IMR-90 (cell line): ENCODE measurements at regions not wholly inside any gene's neighbourhood (a gene's known extent, or its start where the extent isn't known, plus 50 kb on each side); places are given as distances from the start of the nearest gene placed in this dataset.

Experiments
- ATAC-seq: fragments of 200-7000 bp; cut with Tn5 transposase; 2 replicates; pipeline ENCODE4 v1.9.1; 2020; ENCODE audit warnings: low read depth, mild to moderate bottlenecking, moderate library complexity
- BruUV-seq: library from RNA; stranded (reverse); fragments of 400-500 nt; replicated peaks from 2 replicates; lab custom pipeline; 2021; lab: Mats Ljungman, UMichigan
- CTCF ChIA-PET: fragments of 300-600 bp; formaldehyde crosslinking; extraction: SDS; loops from one replicate; lab custom pipeline; 2021; ENCODE audit warnings: antibody characterized with exemption; lab: Yijun Ruan, JAX
- POLR2A ChIA-PET: fragments of 300-600 bp; sonication (Branson Sonifier 250); formaldehyde crosslinking; loops from one replicate; lab custom pipeline; 2022; ENCODE audit warnings: antibody characterized with exemption; ENCODE audit not compliant: unreplicated experiment; lab: Charles Lee
- DNase-seq: peaks from one replicate; pipeline ENCODE4 v3.0.0; 2013
- H2AFZ ChIP-seq: replicated peaks from 2 replicates; pipeline ENCODE3; 2013; ENCODE audit warnings: low read length, mild to moderate bottlenecking; ENCODE audit not compliant: poor library complexity
- H2AK5ac ChIP-seq: 2 replicates; pipeline ENCODE4 v1.6.1; 2013; ENCODE audit warnings: low read depth, low read length, inconsistent platforms
- H2AK9ac ChIP-seq: replicated peaks from 2 replicates; pipeline ENCODE3; 2013; ENCODE audit warnings: mild to moderate bottlenecking, low read depth, low read length, moderate library complexity; ENCODE audit not compliant: poor library complexity
- H2BK120ac ChIP-seq: 2 replicates; pipeline ENCODE4 v1.6.1; 2013; ENCODE audit warnings: low read depth, low read length, inconsistent platforms
- H2BK15ac ChIP-seq: 3 replicates; pipeline ENCODE4 v1.6.1; 2013; ENCODE audit warnings: low read depth, low read length, inconsistent platforms
- H2BK20ac ChIP-seq: 2 replicates; pipeline ENCODE4 v1.6.1; 2013; ENCODE audit warnings: low read depth, mild to moderate bottlenecking, inconsistent platforms, low read length, moderate library complexity
- H2BK5ac ChIP-seq: 2 replicates; pipeline ENCODE4 v1.6.1; 2013; ENCODE audit warnings: mild to moderate bottlenecking, low read depth, low read length, inconsistent platforms; ENCODE audit not compliant: poor library complexity, severe bottlenecking
- H3K14ac ChIP-seq: replicated peaks from 2 replicates; pipeline ENCODE4 v1.6.1; 2013; ENCODE audit warnings: low read depth, low read length, inconsistent platforms
- H3K18ac ChIP-seq: 2 replicates; pipeline ENCODE4 v1.6.1; 2013; ENCODE audit warnings: low read depth, low read length, control low read depth
- H3K23ac ChIP-seq: 2 replicates; pipeline ENCODE4 v1.6.1; 2013; ENCODE audit warnings: low read depth, low read length, inconsistent platforms
- H3K27ac ChIP-seq: 2 replicates; pipeline ENCODE4 v1.5.1; 2013; ENCODE audit warnings: mild to moderate bottlenecking, control low read depth, low read length; ENCODE audit not compliant: insufficient read depth
- H3K27me3 ChIP-seq: 2 replicates; pipeline ENCODE4 v1.6.1; 2013; ENCODE audit warnings: low read length; ENCODE audit not compliant: control insufficient read depth, insufficient read depth
- H3K36me3 ChIP-seq: 2 replicates; pipeline ENCODE4 v1.6.1; 2013; ENCODE audit warnings: low read length, mixed read lengths; ENCODE audit not compliant: control insufficient read depth, insufficient read depth
- H3K4ac ChIP-seq: 2 replicates; pipeline ENCODE4 v1.6.1; 2013; ENCODE audit warnings: low read depth, low read length, inconsistent platforms
- H3K4me1 ChIP-seq: 2 replicates; pipeline ENCODE4 v1.6.1; 2013; ENCODE audit warnings: low read length, mixed read lengths; ENCODE audit not compliant: control insufficient read depth, insufficient read depth
- H3K4me2 ChIP-seq: 2 replicates; pipeline ENCODE4 v1.6.1; 2013; ENCODE audit warnings: low read depth, mild to moderate bottlenecking, control low read depth, low read length, moderate library complexity
- H3K4me3 ChIP-seq: 2 replicates; pipeline ENCODE4 v1.5.1; 2013; ENCODE audit warnings: low read depth, mild to moderate bottlenecking, control low read depth, low read length, moderate library complexity; ENCODE audit not compliant: insufficient read depth
- H3K56ac ChIP-seq: 2 replicates; pipeline ENCODE4 v1.6.1; 2013; ENCODE audit warnings: low read length, inconsistent platforms; ENCODE audit not compliant: insufficient read depth; ENCODE audit errors: extremely low read depth
- H3K79me1 ChIP-seq, 2 experiments: 2 replicates each; pipeline ENCODE4 v1.6.1; 2013; ENCODE audit warnings: low read length in 2 of 2, inconsistent platforms in 1 of 2, low read depth in 1 of 2
- H3K9ac ChIP-seq: 2 replicates; pipeline ENCODE4 v1.6.1; 2013; ENCODE audit warnings: low read depth, low read length, control low read depth
- H3K9me1 ChIP-seq: 2 replicates; pipeline ENCODE4 v1.6.1; 2013; ENCODE audit warnings: low read length, inconsistent platforms; ENCODE audit not compliant: insufficient read depth
- H3K9me3 ChIP-seq: 2 replicates; pipeline ENCODE4 v1.6.1; 2013; ENCODE audit warnings: low read length; ENCODE audit not compliant: control insufficient read depth, insufficient read depth
- H4K20me1 ChIP-seq: 2 replicates; pipeline ENCODE4 v1.6.1; 2013; ENCODE audit warnings: low read length, inconsistent platforms; ENCODE audit not compliant: insufficient read depth
- H4K5ac ChIP-seq: 2 replicates; pipeline ENCODE4 v1.6.1; 2013; ENCODE audit warnings: mild to moderate bottlenecking, low read depth, low read length, control low read depth
- H4K8ac ChIP-seq, 2 experiments: 2 replicates each; pipeline ENCODE4 v1.6.1; 2013; ENCODE audit warnings: low read depth in 2 of 2, low read length in 2 of 2, control low read depth in 1 of 2, inconsistent platforms in 1 of 2
- H4K91ac ChIP-seq: 2 replicates; pipeline ENCODE4 v1.6.1; 2013; ENCODE audit warnings: low read depth, low read length, inconsistent platforms; ENCODE audit not compliant: insufficient read depth
- CHD1 ChIP-seq: IDR thresholded peaks from 2 replicates; pipeline ENCODE4 v1.6.1; 2012; ENCODE audit warnings: low read depth, low read length, improper control_type of control experiment
- MAZ ChIP-seq: IDR thresholded peaks from 2 replicates; pipeline ENCODE4 v1.6.1; 2012; ENCODE audit warnings: low read depth, mild to moderate bottlenecking, low read length, improper control_type of control experiment, moderate library complexity, borderline replicate concordance
- MXI1 ChIP-seq: IDR thresholded peaks from 2 replicates; pipeline ENCODE4 v1.6.1; 2012; ENCODE audit warnings: low read depth, mild to moderate bottlenecking, low read length, moderate library complexity, borderline replicate concordance
- NFE2L2 ChIP-seq: fragments of 150-350 bp; IDR thresholded peaks from 2 replicates; pipeline ENCODE4 v1.6.1; 2016; ENCODE audit warnings: low read depth, mild to moderate bottlenecking, low read length
- POLR2A ChIP-seq: IDR thresholded peaks from 2 replicates; pipeline ENCODE4 v1.6.1; 2012; ENCODE audit warnings: mild to moderate bottlenecking, low read depth, low read length
- RAD21 ChIP-seq: IDR thresholded peaks from 2 replicates; pipeline ENCODE4 v1.6.1; 2012; ENCODE audit warnings: low read length, improper control_type of control experiment
- RFX5 ChIP-seq: IDR thresholded peaks from 2 replicates; pipeline ENCODE4 v1.8.0; 2012; ENCODE audit warnings: low read depth, mild to moderate bottlenecking, low read length, moderate library complexity
- SMC3 ChIP-seq: fragments of 150-350 bp; IDR thresholded peaks from 2 replicates; pipeline ENCODE4 v1.6.1; 2016; ENCODE audit warnings: low read depth, mild to moderate bottlenecking, antibody characterized with exemption, low read length, moderate library complexity
- WGBS, 2 experiments: methylation state at CpG; one replicate each; pipeline versions ENCODE4 v1.1.5 to v1.1.7; 2013; ENCODE audit warnings: missing lambda C conversion rate in 2 of 2; ENCODE audit not compliant: insufficient read length in 1 of 2; ENCODE audit errors: extremely low coverage in 2 of 2; 5-methylcytosine and 5-hydroxymethylcytosine counted together
- dilution Hi-C: fragments of 300-500 bp; cut with HindIII; formaldehyde crosslinking; loops from one replicate; pipeline ENCODE4 v1.14.3; 2018; ENCODE audit warnings: low sequenced_read_pairs; ENCODE audit not compliant: unreplicated experiment
- in situ Hi-C: fragments of 300-500 bp; cut with MboI; formaldehyde crosslinking; loops from 3 replicates; pipeline ENCODE4 v1.14.3; 2019; ENCODE audit warnings: low sequenced_read_pairs, inconsistent platforms, mixed read lengths
- intact Hi-C: fragments of 100-400 bp; cut with micrococcal nuclease; formaldehyde crosslinking; loops from 2 replicates; pipeline ENCODE4 v1.10.0; 2022

DNA sequence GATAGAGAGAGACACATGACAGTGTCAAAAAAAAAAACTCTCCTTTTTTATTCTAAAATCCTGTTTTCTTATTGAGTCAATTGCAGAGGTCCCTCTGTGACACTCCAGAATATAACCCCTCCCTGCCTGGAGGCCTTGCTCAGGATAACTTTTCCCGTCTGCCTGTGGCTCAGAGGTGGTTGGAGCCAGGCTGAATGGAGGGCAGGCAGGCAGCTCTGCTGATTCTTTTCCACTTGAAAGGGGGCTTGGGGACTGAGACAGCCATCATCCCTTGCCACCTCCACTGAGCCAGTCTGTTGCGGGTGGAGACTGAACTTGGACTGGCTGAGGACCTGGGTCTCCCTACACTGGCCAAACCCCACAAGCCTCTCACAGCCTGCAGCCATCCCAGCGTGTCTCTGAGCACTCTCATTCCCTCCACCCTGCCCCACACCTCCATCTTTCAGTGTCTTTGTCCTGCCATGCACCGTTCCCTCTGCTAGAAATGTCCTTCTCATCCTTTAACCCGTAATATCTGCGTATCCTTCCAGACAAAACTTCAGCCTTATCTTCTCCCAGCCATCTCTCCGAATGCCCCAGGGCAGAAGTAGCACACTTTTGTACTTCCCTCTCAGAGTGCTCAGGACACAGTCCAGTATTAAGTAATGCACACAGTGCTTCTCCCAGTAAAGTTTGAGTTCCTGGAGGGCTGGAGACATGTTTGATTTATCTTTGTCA is 139.9 kb downstream of the CHIC2 start (continued):
- no peak for TF ChIP-seq CHD1

DNA sequence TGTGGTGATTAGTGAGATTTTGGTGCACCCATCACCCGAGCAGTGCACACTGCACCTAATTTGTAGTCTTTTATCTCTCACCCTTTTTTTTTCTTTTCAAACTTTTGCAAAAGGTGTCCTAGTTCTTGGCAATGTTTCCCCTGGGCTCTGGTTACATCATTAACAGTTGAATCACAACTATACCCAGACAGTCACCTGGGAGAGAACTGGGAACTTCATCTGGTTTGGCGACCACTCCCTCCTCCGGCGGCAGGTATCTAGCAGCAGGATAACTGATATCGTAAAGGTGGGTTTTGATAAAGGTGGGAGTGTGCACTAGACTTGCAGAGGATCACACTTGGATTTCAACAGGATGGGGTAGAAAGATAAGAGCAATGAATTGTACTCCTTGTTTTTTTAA is 140.5 kb downstream of the CHIC2 start:
- H2BK15ac ChIP-seq, result no peak overlapping the region
- no peak overlapping the region for H4K8ac ChIP-seq
- H4K91ac ChIP-seq, result no peak overlapping the region
- no peak overlapping the region for H2AK9ac ChIP-seq
- DNase-seq (no peak), ATAC-seq (no peak)
- no peak overlapping the region for H3K4me2 ChIP-seq
- H4K5ac ChIP-seq, result no peak overlapping the region
- no peaks in the 10 kb centered on the region for H4K20me1 ChIP-seq
- H3K56ac ChIP-seq, result no peak overlapping the region
- no peak overlapping the region for H3K4ac ChIP-seq
- H3K9ac ChIP-seq, result no peak overlapping the region
- TF ChIP-seq NFE2L2 (no peak), POLR2A (no peak), CHD1 (no peak), MXI1 (no peak), RAD21 (no peak), MAZ (no peak), SMC3 (no peak), RFX5 (no peak)
- H2BK20ac ChIP-seq, result no peak overlapping the region
- ChIA-PET POLR2A (no interaction called here), CTCF (no interaction called here)
- intact Hi-C loops, result no loop called here
- H2BK5ac ChIP-seq, result no peak overlapping the region
- no peak overlapping the region for H2AK5ac ChIP-seq
- no peak overlapping the region for H2AFZ ChIP-seq
- H3K18ac ChIP-seq, result no peak overlapping the region
- peaks cover 2% of the 10 kb centered on the region for H3K4me1 ChIP-seq
- H3K27me3 ChIP-seq, result no peaks in the 10 kb centered on the region
- H3K36me3 ChIP-seq, result no peaks in the 10 kb centered on the region
- H3K9me3 ChIP-seq, result no peaks in the 10 kb centered on the region
- H3K14ac ChIP-seq, result no peak overlapping the region
- H2BK120ac ChIP-seq, result no peak overlapping the region
- no CpG with 5 or more reads among the region's 5 CpGs for WGBS, 2 experiments
- BruUV-seq, result no TSS peak
- no peak overlapping the region for H3K4me3 ChIP-seq
- H3K27ac ChIP-seq, result no peak overlapping the region
- no peak overlapping the region for H3K23ac ChIP-seq
- H3K79me1 ChIP-seq, result no peaks in the 10 kb centered on the region
- H3K9me1 ChIP-seq, result 0 out of 2 replicates have a peak, but pooled peaks cover 3% of the 10 kb centered on the region
- in situ Hi-C loops, result loop anchor here (25.0 kb wide), 1 partner anchor 737 kb away; no protein-coding TSS in a partner anchor
- dilution Hi-C loops, result no loop called here
